A673 (cell line): ENCODE measurements at regions not wholly inside any gene's neighbourhood (a gene's known extent, or its start where the extent isn't known, plus 50 kb on each side); places are given as distances from the start of the nearest gene placed in this dataset.

Experiments
- BruUV-seq: library from RNA; stranded (reverse); fragments of 400-500 nt; replicated peaks from 2 replicates; lab custom pipeline; 2021; lab: Mats Ljungman, UMichigan
- CTCF ChIA-PET: fragments of 300-600 bp; sonication (Branson Sonifier 250); formaldehyde crosslinking; loops from one replicate; lab custom pipeline; 2022; ENCODE audit warnings: antibody characterized with exemption; lab: Charles Lee
- POLR2A ChIA-PET: fragments of 300-600 bp; sonication (Branson Sonifier 250); formaldehyde crosslinking; loops from one replicate; lab custom pipeline; 2022; ENCODE audit warnings: antibody characterized with exemption; ENCODE audit not compliant: low non-redundant PET; lab: Charles Lee
- DNase-seq: peaks from one replicate; pipeline ENCODE4 v3.0.0-alpha.2; 2015; ENCODE audit warnings: low spot score
- H3K27ac ChIP-seq: fragments of 200-600 bp; sonication (generic); 2 replicates; pipeline ENCODE4 v1.5.1; 2016; ENCODE audit warnings: mixed run types, low read depth, mild to moderate bottlenecking, mixed read lengths, antibody characterized with exemption, low read length; ENCODE audit not compliant: poor library complexity, severe bottlenecking
- H3K27me3 ChIP-seq: fragments of 200-600 bp; sonication (generic); replicated peaks from 2 replicates; pipeline ENCODE4 v1.6.1; 2017; ENCODE audit warnings: mixed run types, low read depth, mild to moderate bottlenecking, mixed read lengths, antibody characterized with exemption, low read length; ENCODE audit not compliant: insufficient read depth, poor library complexity
- H3K36me3 ChIP-seq: fragments of 200-600 bp; sonication (generic); 2 replicates; pipeline ENCODE4 v1.6.1; 2016; ENCODE audit warnings: mixed run types, mild to moderate bottlenecking, mixed read lengths, antibody characterized with exemption, low read length; ENCODE audit not compliant: insufficient read depth, poor library complexity, severe bottlenecking
- H3K4me1 ChIP-seq: fragments of 200-600 bp; sonication (generic); 2 replicates; pipeline ENCODE4 v1.6.1; 2017; ENCODE audit warnings: mixed run types, mild to moderate bottlenecking, mixed read lengths, antibody characterized with exemption, low read length; ENCODE audit not compliant: insufficient read depth, poor library complexity, severe bottlenecking
- H3K4me3 ChIP-seq: fragments of 200-600 bp; sonication (generic); 2 replicates; pipeline ENCODE4 v1.5.1; 2016; ENCODE audit warnings: low read depth, mixed run types, mild to moderate bottlenecking, mixed read lengths, low read length; ENCODE audit not compliant: poor library complexity, severe bottlenecking
- H3K9me3 ChIP-seq: fragments of 200-600 bp; sonication (generic); 2 replicates; pipeline ENCODE4 v1.6.1; 2016; ENCODE audit warnings: mixed run types, low read depth, mild to moderate bottlenecking, mixed read lengths, antibody characterized with exemption, low read length; ENCODE audit not compliant: poor library complexity, severe bottlenecking
- CTCF ChIP-seq: fragments of 300-800, 200-600 bp; sonication (generic); conservative IDR thresholded peaks from 2 replicates; pipeline ENCODE4 v1.5.1; 2017; ENCODE audit warnings: low read depth, mild to moderate bottlenecking, antibody characterized with exemption, low read length, moderate library complexity, mixed read lengths
- EZH2 ChIP-seq: fragments of 200-600 bp; sonication (generic); IDR thresholded peaks from 2 replicates; pipeline ENCODE4 v1.6.1; 2017; ENCODE audit warnings: borderline replicate concordance, low read depth, mild to moderate bottlenecking, mixed read lengths, antibody characterized with exemption, low read length; ENCODE audit not compliant: poor library complexity, severe bottlenecking
- intact Hi-C: fragments of 100-400 bp; cut with micrococcal nuclease; formaldehyde crosslinking; loops from one replicate; pipeline ENCODE4 v1.10.0; 2022; ENCODE audit not compliant: unreplicated experiment

GRCh38 chr4:99759346-99759984 is 57.2 kb upstream of the DAPP1 start:
- H3K27ac ChIP-seq = no peak overlapping the region
- H3K36me3 ChIP-seq = no peaks in the 10 kb centered on the region
- no peak for DNase-seq
- no peaks in the 10 kb centered on the region for H3K27me3 ChIP-seq
- BruUV-seq = no TSS peak
- CTCF ChIA-PET = no interaction called here
- intact Hi-C loops = no loop called here
- H3K9me3 ChIP-seq = no peaks in the 10 kb centered on the region
- POLR2A ChIA-PET = no interaction called here
- H3K4me3 ChIP-seq = no peak overlapping the region
- no peaks in the 10 kb centered on the region for H3K4me1 ChIP-seq
- TF ChIP-seq CTCF = no peak

- Histone ChIP-seq H3K27ac (no peak overlapping the region), H3K4me1 (no peaks in the 10 kb centered on the region), H3K27me3 (no peaks in the 10 kb centered on the region), H3K4me3 (no peak overlapping the region), H3K9me3 (no peaks in the 10 kb centered on the region), H3K36me3 (no peaks in the 10 kb centered on the region)
- ChIA-PET POLR2A (no interaction called here), CTCF (no interaction called here)
- no peak for DNase-seq
- intact Hi-C loops = no loop called here
- BruUV-seq = no TSS peak
- TF ChIP-seq EZH2 (no peak), CTCF (no peak)
Measured at GRCh38 chr4:99755223-99755944, 61.2 kb upstream of the DAPP1 start.

- H3K27me3 ChIP-seq = no peaks in the 10 kb centered on the region
- no peak overlapping the region for H3K27ac ChIP-seq
- TF ChIP-seq CTCF (no peak), EZH2 (no peak)
- no peaks in the 10 kb centered on the region for H3K9me3 ChIP-seq
- ChIA-PET POLR2A (no interaction called here), CTCF (no interaction called here)
- no peaks in the 10 kb centered on the region for H3K36me3 ChIP-seq
- BruUV-seq = no TSS peak
- intact Hi-C loops = no loop called here
- no peak for DNase-seq
- no peak overlapping the region for H3K4me3 ChIP-seq
- H3K4me1 ChIP-seq = no peaks in the 10 kb centered on the region
Measured at GRCh38 chr4:99754756-99755155, 61.9 kb upstream of the DAPP1 start.
